Left renal cortex interstitium (tissue), 4 donors: ENCODE measurements at regions not wholly inside any gene's neighbourhood (a gene's known extent, or its start where the extent isn't known, plus 50 kb on each side); places are given as distances from the start of the nearest gene placed in this dataset.

Experiments used
- DNase-seq, 4 donors: peaks; one replicate each; pipeline ENCODE4 v3.0.0-alpha.2; 2013; ENCODE audit warnings: low read depth in 4 of 4, low spot score in 2 of 4, missing footprints in 1 of 4

- DNase-seq = no peak
Observed at GRCh38 chr6:132934496-132934895, 120.1 kb downstream of the RPS12 start.

- DNase-seq = no peak
Observed at GRCh38 chr6:132936646-132937045, 122.3 kb downstream of the RPS12 start.

DNA sequence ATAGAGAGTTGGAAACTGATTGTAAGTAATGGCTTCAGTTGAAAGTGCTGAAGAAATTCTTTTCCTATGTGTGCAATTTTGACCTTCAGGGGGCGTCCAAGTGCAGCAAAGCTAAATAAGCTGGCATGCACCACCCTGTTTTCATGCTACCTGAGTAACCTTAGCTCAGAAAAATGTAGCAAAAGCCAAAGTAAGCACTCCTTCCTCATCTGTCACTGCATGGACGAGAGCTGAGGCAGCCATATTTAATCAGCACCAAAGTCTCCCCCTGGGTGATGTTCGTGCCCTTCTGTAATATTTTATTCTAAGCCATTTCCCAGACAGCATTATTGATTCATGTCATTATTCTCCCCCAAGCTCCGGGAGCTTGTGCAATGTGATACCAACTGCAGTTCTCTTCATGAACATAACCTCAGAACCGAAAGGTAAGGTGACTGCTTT is 123.1 kb downstream of the RPS12 start:
- DNase-seq = peak in 1 of 4 donors; percentile 71

GRCh38 chr6:132948889-132949288 is 134.5 kb downstream of the RPS12 start:
- DNase-seq = no peak

DNA sequence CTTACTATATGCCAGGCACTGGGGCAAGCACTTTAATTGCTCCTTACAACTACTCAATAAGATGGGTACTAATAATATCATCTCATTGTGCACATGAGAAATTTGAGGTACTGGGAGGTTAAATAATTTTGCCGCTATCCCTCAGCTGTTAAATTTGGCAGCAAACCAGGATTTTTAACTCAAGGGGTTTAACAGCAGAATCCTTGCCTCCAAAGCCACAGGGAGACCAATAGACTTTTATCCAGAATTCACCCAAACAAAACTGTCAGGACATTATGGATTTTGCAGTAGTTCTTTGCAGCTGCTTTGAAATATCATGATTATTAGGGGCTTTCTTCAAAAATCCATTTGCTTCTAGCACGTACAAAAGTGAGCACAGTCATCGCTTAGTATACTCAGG is 136.2 kb downstream of the RPS12 start:
- DNase-seq = no peak

DNA sequence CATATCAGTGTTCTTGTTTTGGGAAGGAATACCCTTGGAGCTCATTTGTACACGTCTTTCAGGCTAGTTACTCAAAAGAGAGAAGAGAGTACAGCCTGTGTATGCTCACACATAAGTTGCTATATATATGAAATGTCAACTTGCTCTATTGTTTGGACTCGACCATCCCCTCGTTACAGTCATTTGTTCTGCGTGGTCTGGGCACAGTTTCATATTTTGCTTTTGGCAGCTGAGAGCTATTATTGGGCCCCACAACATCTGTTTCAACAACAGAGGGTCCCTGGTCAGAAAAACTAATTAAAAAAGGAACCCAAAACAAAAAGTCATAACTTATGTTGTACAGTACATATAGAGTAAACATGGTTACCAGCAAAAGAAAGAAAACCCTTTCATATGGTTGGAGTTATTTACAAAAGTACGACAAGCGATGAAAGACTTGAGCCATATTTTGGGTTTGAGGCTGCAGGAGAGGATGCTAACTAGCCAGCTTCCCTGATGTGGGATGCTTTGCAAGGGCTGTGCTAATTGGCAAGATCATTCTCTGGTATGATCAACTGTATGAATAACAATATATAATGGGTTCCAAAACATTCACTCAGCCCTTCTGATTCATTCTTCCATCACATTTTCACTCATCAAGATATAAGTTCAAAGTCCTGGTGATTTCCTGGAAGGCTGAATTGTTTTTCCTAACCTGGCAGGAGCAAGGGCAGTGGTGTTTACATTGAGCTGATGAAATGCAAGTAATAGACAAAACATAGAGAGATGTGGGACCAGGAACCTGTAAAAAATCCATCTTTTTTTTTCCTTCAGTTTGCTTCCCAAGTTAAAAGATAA is 137.9 kb downstream of the RPS12 start:
- no peak for DNase-seq

GRCh38 chr6:132952986-132953385 is 138.6 kb downstream of the RPS12 start:
- no peak for DNase-seq

- DNase-seq = no peak
Observed at GRCh38 chr6:132954222-132954621, 139.9 kb downstream of the RPS12 start.

- DNase-seq = no peak
Observed at GRCh38 chr6:132954936-132955335, 140.6 kb downstream of the RPS12 start.

GRCh38 chr6:132959639-132960326 is 145.4 kb downstream of the RPS12 start:
- no peak for DNase-seq

DNA sequence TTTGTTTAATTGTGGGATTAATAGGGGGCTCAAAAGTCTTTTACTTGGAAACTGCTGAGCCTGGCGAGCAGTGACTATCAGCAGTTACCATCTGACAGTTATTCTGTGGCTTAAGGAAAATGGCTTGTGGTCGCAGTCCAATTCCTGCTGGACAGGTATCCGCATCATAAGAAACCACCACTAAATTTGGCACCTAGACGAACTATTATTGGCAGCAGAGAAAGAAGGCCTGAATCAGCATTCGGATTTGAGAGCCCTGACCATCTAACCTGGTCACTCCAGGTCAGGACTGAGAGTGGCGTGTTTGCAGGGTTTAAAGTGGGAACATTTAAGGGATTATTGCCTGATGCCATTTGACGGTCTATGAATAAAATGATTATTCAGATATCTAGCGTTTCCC is 146.4 kb downstream of the RPS12 start:
- DNase-seq = no peak

- DNase-seq = no peak
Observed at GRCh38 chr6:132961122-132961521, 146.8 kb downstream of the RPS12 start.

GRCh38 chr6:132961610-132962009 is 147.2 kb downstream of the RPS12 start:
- no peak for DNase-seq

DNA sequence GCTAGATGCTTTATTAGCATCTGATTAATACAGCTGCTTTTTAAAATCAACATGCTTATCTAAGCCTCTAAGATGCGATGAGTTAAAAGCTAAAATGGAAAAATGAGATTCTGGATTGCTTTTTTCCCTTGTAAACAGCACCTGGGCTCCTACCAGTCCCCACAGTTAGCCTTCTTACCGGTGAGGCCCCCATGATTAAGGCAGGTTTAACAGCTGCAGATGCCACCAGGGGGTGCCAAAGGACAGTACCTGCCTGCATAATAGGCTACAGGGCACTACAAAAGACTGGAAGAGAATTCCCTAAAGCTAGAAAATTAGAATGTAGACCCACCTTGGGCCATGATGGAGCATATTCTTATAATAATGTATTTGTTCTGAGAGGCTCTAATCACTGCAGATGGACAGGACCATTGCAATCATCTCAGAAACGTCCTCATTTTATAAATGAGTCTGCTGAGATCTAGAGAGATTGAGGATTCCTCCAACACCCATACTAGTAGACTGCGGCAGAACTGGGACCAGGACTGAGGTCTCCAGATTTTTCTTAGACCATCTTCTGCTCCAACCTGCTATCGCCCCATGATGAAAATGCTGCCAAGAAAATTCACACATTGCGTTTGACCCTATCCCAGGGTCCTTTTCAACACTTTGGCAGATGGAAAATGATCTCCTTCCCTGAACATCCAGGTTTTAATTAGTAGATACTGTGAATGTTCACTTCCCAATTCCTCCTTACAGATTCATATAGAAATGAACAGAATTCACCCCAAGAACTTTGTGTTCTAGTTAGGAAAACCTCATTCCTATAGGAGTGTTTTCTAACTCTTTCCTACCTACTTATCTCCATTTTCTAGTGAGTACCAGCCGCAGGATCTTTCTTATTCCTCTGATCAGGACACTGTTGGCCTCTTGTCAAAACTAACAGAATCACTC is 148.8 kb downstream of the RPS12 start:
- DNase-seq = peak in 1 of 4 donors; percentile 44

GRCh38 chr6:132964101-132964867 is 149.9 kb downstream of the RPS12 start:
- DNase-seq = no peak

DNA sequence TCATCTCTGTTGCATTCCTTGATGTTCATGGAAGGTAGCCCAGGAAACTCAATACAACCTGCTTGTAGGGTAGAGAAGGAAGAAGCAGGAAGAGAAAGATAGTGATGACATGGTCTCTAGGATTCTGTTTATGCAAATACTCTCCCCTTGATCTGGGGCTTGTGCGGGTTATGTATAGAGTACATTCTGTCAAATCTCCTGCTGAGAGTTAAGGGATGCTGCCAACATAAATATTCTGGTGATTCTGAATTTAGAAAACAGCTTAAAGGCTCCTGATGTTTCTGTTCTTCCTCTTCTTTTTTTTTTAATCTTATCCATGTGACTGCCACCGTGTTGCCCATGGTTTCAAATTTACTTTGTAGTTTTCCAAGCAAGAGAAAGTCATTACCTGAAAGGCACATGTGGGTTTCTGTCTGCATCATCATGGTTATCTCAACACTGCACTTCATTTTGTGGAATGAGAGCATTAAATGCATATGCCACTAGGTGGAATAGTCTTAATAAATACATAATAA is 150.6 kb downstream of the RPS12 start:
- DNase-seq = no peak

DNA sequence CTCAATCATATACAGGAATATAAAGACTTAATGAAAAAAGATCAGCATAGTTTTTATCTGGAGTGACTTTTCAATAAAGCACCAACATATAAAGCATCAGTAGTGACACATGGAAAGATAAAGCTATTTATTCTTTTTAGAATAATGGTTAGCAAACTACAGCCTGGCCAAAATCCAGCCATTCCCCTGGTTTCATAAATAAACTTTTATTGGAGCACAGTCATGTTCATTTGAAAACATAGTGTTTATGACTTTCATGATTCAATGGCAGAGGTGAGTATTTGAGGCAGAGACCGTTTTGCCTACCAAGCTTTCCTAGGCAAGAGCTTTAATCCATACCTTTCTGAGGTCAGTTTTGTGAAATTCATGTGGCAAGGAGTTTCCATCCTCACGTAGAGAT is 153.5 kb downstream of the RPS12 start:
- DNase-seq = no peak

DNA sequence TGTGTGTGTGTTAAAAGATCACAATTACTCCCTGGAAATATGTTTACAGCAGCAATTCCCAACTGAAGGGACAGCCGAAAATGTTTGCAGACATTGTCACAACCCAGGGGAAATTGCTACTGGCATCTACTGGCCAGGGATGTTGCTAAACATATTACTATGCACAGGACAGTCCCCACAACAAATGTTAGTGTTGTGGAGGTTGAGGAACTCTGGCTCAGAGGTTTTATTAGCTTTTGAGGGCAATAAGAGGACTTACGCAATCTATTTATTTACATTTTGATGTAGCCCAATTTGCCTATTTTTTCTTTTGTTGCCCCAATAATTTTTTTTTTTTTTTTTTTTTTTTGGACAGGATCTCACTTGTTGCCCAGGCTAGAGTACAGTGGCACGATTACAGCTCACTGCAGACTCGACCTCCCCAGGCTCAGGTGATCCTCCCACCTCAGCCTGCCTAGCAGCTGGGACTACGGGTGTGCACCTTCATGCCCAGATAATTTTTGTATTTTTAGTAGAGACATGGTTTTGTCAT is 154.1 kb downstream of the RPS12 start:
- no peak for DNase-seq

DNA sequence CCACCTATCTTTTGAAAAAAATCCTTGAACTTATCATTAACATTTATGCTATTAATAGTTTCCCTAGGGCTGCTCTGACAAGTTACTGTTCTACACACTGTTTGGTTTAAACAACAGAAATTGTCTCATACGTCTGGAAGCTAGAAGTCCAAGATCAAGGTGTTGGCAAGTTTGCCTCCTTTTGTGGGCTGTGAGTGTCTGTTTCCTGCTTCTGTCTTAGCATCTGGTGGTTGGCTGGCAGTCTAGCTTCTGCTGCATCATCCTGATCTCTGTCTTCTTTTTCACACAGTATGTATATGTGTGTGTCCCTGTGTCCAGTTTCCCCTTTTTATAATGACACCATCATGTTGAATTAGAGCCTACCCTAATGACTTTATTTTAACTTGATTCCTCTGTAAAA is 154.8 kb downstream of the RPS12 start:
- DNase-seq = no peak

DNA sequence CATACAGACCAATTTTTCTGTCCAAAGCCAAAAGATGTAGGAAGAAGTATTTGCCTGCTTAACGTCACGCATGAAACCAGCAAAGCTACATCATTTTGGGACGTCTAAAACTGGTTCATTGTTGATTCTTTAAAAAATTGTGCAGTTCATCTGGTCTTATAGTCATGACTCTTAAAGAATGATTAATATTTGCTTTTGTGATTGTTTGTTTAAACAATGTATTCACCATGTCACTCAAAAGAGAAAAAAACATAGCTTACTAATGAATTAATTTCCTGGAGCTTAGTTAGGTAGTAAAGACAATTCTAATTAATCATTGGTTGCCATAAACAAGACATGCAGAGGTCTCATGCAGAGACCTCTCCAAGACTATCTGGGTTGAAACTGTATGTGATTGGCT is 157.3 kb downstream of the RPS12 start:
- DNase-seq = no peak
